Activated naive CD8-positive, alpha-beta T cell treated with anti-CD3 and anti-CD28 coated beads, Interleukin-2, amount 10 ng/mL, durations not matched to agents 7 days and 5 days (primary cell): ENCODE measurements at regions not wholly inside any gene's neighbourhood (a gene's known extent, or its start where the extent isn't known, plus 50 kb on each side); places are given as distances from the start of the nearest gene placed in this dataset.

Experiments used
- ATAC-seq: fragments of 150-1000 bp; cut with Tn5 transposase; one replicate; pipeline ENCODE4 v1.10.0; 2021; ENCODE audit warnings: low read depth, moderate library complexity
- POLR2A ChIA-PET: fragments of 350-600 bp; sonication (Branson Sonifier 250); formaldehyde crosslinking; loops from one replicate; lab custom pipeline; 2021; ENCODE audit warnings: antibody characterized with exemption; lab: Charles Lee
- DNase-seq: peaks from one replicate; pipeline ENCODE4 v3.0.0; 2021
- H3K27ac Mint-ChIP-seq: one replicate; pipeline ENCODE4 v1.8.0; 2022; ENCODE audit warnings: mild to moderate bottlenecking, mixed read lengths
- H3K27me3 Mint-ChIP-seq: one replicate; pipeline ENCODE4 v1.8.0; 2022; ENCODE audit warnings: mild to moderate bottlenecking, moderate library complexity, mixed read lengths
- H3K36me3 Mint-ChIP-seq: one replicate; pipeline ENCODE4 v1.8.0; 2021; ENCODE audit warnings: mild to moderate bottlenecking, mixed read lengths
- H3K4me1 Mint-ChIP-seq: one replicate; pipeline ENCODE4 v1.8.0; 2021; ENCODE audit warnings: mixed read lengths
- H3K4me3 Mint-ChIP-seq: one replicate; pipeline ENCODE4 v1.8.0; 2022; ENCODE audit warnings: mild to moderate bottlenecking, moderate library complexity, mixed read lengths
- H3K9me3 Mint-ChIP-seq: one replicate; pipeline ENCODE4 v1.8.0; 2021; ENCODE audit warnings: mixed read lengths

DNA sequence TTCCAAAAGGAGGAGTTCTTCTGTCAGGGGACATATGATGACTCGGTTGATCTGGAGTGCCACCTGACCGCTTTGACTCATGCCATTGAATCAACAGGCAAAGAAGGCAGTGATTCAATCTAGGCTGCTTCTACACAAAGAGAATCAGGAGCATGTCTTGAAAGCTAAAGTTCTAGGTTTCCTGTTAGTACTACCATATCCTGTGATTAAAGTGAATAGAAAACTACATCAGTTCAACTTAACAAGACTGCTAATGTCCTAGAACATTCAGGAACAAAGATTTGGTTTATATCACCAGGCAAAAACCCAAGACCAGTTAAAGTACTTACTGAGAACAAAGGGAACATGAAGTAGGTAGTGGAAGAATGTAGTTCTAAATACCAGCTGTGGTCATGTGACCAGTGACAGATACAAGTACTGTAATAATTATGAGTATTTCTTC lies 216.8 kb upstream of the SGK1 start:
- peaks cover 2% of the 10 kb centered on the region for H3K36me3 Mint-ChIP-seq
- H3K9me3 Mint-ChIP-seq, result peaks cover 5% of the 10 kb centered on the region
- H3K27ac Mint-ChIP-seq, result no peak overlapping the region
- peaks cover 25% of the 10 kb centered on the region for H3K4me1 Mint-ChIP-seq
- DNase-seq (no peak), ATAC-seq (peak; percentile 41)
- POLR2A ChIA-PET, result no interaction called here
- no peak overlapping the region for H3K4me3 Mint-ChIP-seq
- H3K27me3 Mint-ChIP-seq, result no peaks in the 10 kb centered on the region

DNA sequence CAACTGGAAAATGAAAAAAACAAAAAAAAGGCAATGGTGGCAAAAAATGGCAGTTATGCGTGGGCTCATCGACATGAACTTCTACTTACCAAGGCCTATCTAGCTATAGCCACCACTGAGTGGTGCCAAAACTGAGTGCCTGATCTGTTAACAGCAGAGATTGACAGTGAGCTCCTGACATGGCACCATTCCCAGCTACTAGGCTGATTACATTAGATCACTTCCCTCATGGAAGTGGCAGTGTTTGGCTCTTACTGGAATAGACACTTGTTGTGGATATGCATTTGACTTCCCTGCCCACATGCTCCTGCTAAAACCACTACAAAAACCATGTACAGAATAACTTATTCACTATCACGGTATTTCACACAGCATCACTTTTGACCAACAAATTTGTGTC lies 216.1 kb upstream of the SGK1 start:
- peaks cover 5% of the 10 kb centered on the region for H3K9me3 Mint-ChIP-seq
- POLR2A ChIA-PET, result no interaction called here
- no peaks in the 10 kb centered on the region for H3K27me3 Mint-ChIP-seq
- no peak overlapping the region for H3K4me3 Mint-ChIP-seq
- H3K36me3 Mint-ChIP-seq, result peaks cover 2% of the 10 kb centered on the region
- peaks cover 30% of the 10 kb centered on the region for H3K4me1 Mint-ChIP-seq
- no peak for DNase-seq
- H3K27ac Mint-ChIP-seq, result no peak overlapping the region
- ATAC-seq, result no peak

DNA sequence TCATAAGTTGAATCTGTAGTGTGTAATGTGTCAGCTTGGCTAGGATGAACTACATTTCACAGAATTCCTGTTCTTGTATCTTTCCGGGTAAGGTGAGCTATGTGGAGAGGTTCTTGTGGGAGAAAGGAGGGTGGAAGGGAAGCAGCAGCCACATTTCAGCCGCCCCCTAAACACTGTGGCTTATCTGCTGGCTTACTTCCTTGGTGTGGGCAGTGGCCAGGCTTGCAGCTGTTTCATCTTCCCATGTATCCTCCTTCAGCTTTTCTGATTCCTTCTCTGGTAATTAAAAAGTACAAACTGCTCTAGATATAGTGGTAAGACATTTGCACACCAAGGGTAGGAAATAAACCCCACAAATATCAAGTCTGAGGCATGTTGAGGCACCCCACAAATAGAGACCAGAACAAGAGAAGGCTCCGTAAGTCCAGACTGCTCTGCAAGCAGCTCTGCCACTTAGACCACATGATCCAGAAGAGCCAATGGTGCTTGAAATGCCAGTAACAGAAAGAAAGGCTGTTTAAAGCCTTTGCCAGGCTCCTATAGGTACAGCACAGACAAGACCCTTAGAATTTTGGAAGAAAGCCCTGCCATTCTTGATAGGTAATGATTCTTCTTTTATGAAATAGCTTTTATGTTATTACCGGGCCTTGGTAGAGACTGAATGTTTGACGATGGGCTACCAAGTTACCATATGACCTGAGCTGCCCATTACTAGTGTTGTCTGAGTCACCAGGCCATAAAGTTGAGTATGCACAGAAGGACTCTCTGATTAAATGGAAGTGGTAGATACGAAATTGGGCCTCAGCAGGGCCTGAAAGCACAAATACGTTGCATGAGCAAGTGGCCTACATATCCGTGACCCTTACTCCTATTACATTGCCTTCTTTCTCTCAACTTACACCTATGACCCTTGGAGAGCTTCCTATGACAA lies 215.0 kb upstream of the SGK1 start:
- H3K9me3 Mint-ChIP-seq, result peaks cover 5% of the 10 kb centered on the region
- no peaks in the 10 kb centered on the region for H3K27me3 Mint-ChIP-seq
- no peak overlapping the region for H3K27ac Mint-ChIP-seq
- H3K36me3 Mint-ChIP-seq, result peaks cover 2% of the 10 kb centered on the region
- POLR2A ChIA-PET, result interaction anchor here (0.7 kb wide), 3 partner anchors 94 to 522 kb away, joined by 3 to 5 read pairs (median 4); no protein-coding TSS in a partner anchor
- no peak for DNase-seq
- no peak for ATAC-seq
- peaks cover 30% of the 10 kb centered on the region for H3K4me1 Mint-ChIP-seq
- no peak overlapping the region for H3K4me3 Mint-ChIP-seq

DNA sequence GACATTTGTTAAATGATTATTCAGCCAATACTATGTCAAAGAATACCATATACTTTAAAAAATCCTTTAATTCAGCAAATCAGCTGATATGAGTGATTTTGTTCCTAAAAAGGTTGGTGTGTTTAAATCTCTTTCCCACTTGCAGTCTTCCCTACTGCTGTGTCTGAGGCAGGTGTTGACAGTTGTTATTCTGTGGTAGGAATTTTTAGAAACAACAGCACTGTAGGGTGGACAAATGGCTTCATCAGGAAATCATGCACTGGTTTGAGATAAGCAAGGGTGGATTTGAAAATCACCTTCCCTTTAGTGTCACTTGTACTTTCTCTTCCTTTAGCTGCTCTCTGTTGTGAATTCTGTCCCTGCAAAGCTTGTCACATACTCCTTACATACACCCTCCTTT lies 213.7 kb upstream of the SGK1 start:
- POLR2A ChIA-PET, result no interaction called here

DNA sequence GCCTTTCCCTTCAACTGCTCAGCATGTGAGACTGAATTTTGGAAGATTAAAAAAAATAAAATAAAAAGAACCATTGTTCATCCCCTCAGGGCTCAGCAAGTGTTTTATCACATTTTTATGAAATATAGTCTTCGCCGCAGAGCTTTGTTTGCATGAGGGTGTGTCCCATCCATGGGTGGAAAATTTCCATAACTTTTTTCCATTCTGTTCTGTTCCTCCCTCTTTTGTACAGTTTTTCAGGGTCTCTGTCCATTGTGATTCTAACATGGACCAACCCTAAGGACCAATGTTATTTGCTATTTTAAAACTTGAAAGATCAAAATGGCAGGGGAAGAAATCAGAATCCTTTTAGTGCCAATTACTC lies 213.3 kb upstream of the SGK1 start:
- peaks cover 2% of the 10 kb centered on the region for H3K27me3 Mint-ChIP-seq
- H3K36me3 Mint-ChIP-seq, result peaks cover 2% of the 10 kb centered on the region
- ATAC-seq (no peak), DNase-seq (no peak)
- H3K4me3 Mint-ChIP-seq, result no peak overlapping the region
- H3K27ac Mint-ChIP-seq, result no peak overlapping the region
- peaks cover 5% of the 10 kb centered on the region for H3K9me3 Mint-ChIP-seq
- POLR2A ChIA-PET, result no interaction called here
- H3K4me1 Mint-ChIP-seq, result peaks cover 29% of the 10 kb centered on the region

More for the DNA sequence above, 213.7 kb upstream of the SGK1 start:
- ATAC-seq (no peak), DNase-seq (no peak)
- Mint-ChIP-seq H3K9me3 (peaks cover 5% of the 10 kb centered on the region), H3K4me3 (no peak overlapping the region), H3K27ac (no peak overlapping the region), H3K27me3 (peaks cover under 1% of the 10 kb centered on the region), H3K36me3 (peaks cover 2% of the 10 kb centered on the region), H3K4me1 (peaks cover 30% of the 10 kb centered on the region)

DNA sequence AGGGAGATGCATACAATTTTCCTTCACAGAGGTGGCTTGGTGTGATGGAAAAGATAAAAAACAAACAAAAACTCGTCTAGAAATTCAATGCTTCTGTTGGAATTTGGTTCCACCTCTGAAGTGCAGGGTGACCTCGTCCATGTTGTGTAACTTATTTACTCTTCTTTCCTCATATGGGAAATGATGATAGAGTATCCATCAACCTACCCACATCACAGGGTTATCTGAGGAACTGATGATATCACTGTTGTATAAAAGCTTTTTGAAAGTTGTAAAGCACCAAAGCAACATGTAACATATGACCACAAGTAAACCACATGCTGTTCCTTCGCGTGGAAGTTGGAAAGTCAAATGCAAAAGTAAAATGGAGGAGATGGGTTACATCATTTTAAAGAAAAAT lies 212.0 kb upstream of the SGK1 start:
- peaks cover 30% of the 10 kb centered on the region for H3K4me1 Mint-ChIP-seq
- peak overlapping the region; percentile 47 for H3K27ac Mint-ChIP-seq
- peak; percentile 44 for ATAC-seq
- no peak for DNase-seq
- H3K4me3 Mint-ChIP-seq, result no peak overlapping the region
- peaks cover 2% of the 10 kb centered on the region for H3K36me3 Mint-ChIP-seq
- H3K9me3 Mint-ChIP-seq, result peaks cover 5% of the 10 kb centered on the region
- POLR2A ChIA-PET, result interaction anchor here (0.7 kb wide), 1 partner anchor 347 kb away, joined by 3 read pairs; no protein-coding TSS in a partner anchor
- peaks cover 2% of the 10 kb centered on the region for H3K27me3 Mint-ChIP-seq

DNA sequence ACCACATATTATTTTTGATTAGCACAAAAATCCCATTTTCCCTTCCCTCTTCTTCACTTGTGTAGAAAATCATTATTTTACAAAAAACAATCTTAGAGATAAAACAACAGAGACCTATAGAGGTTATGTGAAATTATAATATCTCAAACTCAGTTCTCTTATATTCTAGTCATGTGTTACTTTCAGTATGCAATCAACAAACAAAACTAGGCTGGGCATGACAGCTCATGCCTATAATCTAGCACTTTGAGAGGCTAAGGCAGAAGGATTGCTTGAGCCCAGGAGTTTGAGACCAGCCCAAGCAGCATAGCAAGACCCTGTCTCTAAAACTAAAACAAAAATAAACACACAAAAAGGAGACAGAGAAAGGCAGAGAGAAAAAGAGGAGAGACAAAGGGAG lies 211.4 kb upstream of the SGK1 start:
- H3K4me1 Mint-ChIP-seq, result peaks cover 29% of the 10 kb centered on the region
- peaks cover 5% of the 10 kb centered on the region for H3K9me3 Mint-ChIP-seq
- H3K27ac Mint-ChIP-seq, result peak overlapping the region; percentile 23
- peaks cover 2% of the 10 kb centered on the region for H3K27me3 Mint-ChIP-seq
- ATAC-seq (no peak), DNase-seq (no peak)
- POLR2A ChIA-PET, result no interaction called here
- H3K36me3 Mint-ChIP-seq, result peaks cover 2% of the 10 kb centered on the region
- no peak overlapping the region for H3K4me3 Mint-ChIP-seq

DNA sequence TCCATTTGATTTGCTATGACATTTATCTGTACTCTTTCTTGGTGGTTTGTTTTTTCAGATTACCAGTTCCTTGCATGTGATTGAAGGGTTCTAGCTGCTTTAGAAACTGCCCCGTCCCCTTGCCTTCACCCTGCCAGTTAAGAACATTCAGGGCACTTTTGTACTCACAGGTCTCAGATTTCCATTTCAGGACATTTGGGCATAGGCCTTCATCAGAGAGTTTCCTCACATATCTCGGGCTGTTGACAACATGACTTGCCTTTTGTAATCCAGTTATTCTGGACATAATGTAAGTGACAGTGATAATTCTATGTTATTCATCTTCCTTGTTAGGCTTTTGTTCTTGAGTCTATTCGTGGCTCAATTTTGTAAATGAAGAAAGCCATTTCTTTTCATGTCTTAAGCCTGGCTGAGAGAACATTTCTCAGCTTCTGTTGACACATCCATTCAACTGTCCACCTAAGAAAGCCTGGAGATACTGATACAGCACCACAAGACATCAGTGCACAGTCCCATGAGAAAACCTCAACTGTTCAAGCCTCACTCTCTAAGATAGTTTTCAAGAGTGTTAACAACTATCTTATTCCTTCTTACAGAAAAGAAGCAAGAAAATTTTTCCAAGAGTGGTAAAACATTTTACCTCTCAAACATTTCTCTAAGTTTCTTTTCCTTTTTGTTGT lies 209.3 kb upstream of the SGK1 start:
- Mint-ChIP-seq H3K4me3 (no peak overlapping the region), H3K4me1 (peaks cover 22% of the 10 kb centered on the region), H3K27me3 (peaks cover 2% of the 10 kb centered on the region), H3K9me3 (peaks cover 2% of the 10 kb centered on the region), H3K27ac (no peak overlapping the region), H3K36me3 (peaks cover 2% of the 10 kb centered on the region)
- ATAC-seq, result no peak
- no peak for DNase-seq
- POLR2A ChIA-PET, result interaction anchor here (0.5 to 0.6 kb wide), 2 partner anchors 500 to 678 kb away, joined by 3 read pairs; no protein-coding TSS in a partner anchor

DNA sequence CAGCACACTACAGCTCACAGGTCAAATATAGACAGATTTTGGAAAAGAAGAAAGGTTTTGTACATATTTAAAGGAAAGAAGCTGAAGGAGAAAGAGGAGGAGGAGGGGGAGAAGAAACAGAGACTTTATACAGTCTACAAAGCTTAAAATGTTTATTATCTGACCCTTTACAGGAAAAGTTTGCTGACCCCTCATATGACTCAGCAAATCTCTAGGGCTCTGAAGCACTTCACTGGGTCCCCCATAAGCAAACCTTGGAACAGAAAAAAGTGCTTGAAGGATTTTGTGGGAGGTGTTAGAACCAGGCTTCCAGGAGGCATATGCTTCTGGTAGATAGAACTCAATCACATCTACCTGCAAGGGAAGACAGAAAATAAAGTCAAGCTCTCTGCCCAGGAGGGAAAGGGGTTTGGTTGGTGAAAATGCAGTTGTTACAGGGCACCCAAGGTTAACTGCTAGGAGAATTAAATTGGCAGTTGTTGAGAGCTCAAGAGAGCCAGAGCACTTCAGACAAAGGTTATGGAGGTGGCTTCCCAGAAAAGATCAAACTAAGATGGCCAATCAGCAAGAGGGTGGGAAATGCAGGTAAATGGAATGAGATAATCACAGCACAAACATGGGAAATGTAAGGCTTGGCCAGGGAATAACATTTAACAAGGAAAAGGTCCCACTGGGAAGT lies 207.4 kb upstream of the SGK1 start:
- Mint-ChIP-seq H3K4me3 (no peak overlapping the region), H3K4me1 (peaks cover 24% of the 10 kb centered on the region), H3K27me3 (peaks cover 2% of the 10 kb centered on the region), H3K36me3 (peaks cover 5% of the 10 kb centered on the region), H3K27ac (no peak overlapping the region), H3K9me3 (peaks cover 3% of the 10 kb centered on the region)
- ATAC-seq (no peak), DNase-seq (no peak)
- POLR2A ChIA-PET, result no interaction called here

DNA sequence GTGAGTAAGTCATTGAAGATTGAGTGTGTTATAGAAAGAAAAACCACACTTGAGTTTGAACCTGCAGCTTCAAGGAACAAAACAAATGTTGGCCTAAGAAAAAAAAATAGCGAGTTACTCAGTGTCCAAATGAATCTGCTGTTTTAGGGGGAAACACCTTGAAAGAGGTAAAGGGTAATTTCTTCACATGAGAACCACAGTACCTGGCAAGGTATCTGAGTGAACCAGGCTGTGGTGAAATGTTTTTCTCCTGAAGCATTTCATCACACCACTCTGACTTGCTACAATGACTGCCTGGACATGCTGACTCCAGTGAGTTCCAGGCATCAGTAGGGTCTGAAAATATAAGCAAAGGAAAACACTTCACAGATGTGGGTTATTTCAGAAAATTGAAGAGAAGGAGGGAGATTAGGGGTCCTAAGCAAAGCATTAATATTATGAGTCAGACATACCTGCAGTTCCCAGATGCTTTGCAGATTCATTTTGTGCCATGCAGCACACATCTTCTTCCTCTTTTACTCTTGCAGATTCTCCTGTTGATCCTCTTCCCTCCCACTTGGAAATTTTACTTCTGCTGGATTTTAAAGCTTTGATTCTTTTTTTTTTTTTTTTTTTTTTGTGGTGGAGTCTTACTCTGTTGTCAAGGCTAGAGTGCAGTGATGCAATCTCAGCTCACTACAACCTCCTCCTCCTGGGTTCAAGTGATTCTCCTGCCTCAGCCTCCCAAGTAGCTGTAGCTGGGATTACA lies 206.2 kb upstream of the SGK1 start:
- no peak for ATAC-seq
- Mint-ChIP-seq H3K4me3 (no peak overlapping the region), H3K4me1 (peaks cover 25% of the 10 kb centered on the region), H3K27me3 (peaks cover 2% of the 10 kb centered on the region), H3K9me3 (peaks cover 3% of the 10 kb centered on the region), H3K27ac (no peak overlapping the region), H3K36me3 (peaks cover 3% of the 10 kb centered on the region)
- POLR2A ChIA-PET, result no interaction called here
- no peak for DNase-seq

DNA sequence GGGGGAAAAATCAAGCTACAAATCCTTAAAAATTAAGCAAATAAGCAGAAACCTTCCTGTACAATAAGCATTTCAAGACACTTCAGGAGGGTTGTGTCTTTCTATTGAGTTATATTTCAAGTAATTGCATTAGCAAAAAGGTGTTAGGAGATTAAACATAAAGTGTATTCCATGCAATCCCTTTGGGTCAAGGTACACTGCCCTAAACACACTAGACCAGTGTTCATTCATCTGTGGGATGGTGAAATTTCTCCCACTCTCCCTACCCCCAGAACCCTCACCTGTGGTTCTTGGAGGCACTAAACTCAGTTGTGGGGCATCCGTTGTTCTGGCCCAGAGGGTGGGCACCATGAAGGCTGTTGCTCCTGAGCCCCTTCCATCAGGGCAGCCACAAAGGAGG lies 205.1 kb upstream of the SGK1 start:
- DNase-seq (no peak), ATAC-seq (no peak)
- H3K9me3 Mint-ChIP-seq, result peaks cover 3% of the 10 kb centered on the region
- H3K4me1 Mint-ChIP-seq, result peaks cover 25% of the 10 kb centered on the region
- H3K4me3 Mint-ChIP-seq, result no peak overlapping the region
- POLR2A ChIA-PET, result no interaction called here
- H3K27me3 Mint-ChIP-seq, result peaks cover 2% of the 10 kb centered on the region
- H3K36me3 Mint-ChIP-seq, result peaks cover 3% of the 10 kb centered on the region
- H3K27ac Mint-ChIP-seq, result no peak overlapping the region

DNA sequence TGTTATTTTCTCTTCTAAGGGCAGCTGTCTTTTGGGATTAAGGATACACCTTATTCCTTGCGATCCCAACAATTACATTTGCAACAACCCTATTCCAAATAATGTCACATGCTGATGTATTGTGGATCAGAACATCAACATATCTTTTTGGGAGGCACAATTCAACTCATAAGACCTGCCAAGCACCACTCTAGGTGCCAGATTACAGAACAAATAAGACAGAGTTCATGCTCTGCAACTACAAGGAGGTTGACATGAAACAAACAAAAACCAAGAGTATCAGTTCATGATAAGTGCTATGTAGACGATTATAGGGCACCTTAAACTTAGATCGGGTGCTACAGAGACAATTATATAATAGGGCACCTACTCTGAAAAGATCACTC lies 203.2 kb upstream of the SGK1 start:
- H3K27ac Mint-ChIP-seq, result peak overlapping the region; percentile 59
- no peak overlapping the region for H3K4me3 Mint-ChIP-seq
- H3K27me3 Mint-ChIP-seq, result no peaks in the 10 kb centered on the region
- DNase-seq (no peak), ATAC-seq (no peak)
- H3K9me3 Mint-ChIP-seq, result peaks cover 3% of the 10 kb centered on the region
- POLR2A ChIA-PET, result no interaction called here
- peaks cover 25% of the 10 kb centered on the region for H3K4me1 Mint-ChIP-seq
- H3K36me3 Mint-ChIP-seq, result peaks cover 3% of the 10 kb centered on the region
